ENCODE measurements at regions not wholly inside any gene's neighbourhood (a gene's known extent, or its start where the extent isn't known, plus 50 kb on each side); places are given as distances from the start of the nearest gene placed in this dataset.
"Not testable (repeated sequence)": the region's sequence is repeated elsewhere in the genome, so short reads cannot be mapped to it uniquely, and the experiment has no call there.

- in situ Hi-C loops (cut with MboI; ENCODE audit: low pct_unique_long_range_greater_than_20kb, low sequenced_read_pairs, unreplicated experiment), result no loop called here
- no peak for DNase-seq (ENCODE audit: low spot score)
- no peak for TF ChIP-seq CTCF (IDR thresholded peaks at IDR 0.05; ENCODE audit: extremely low read depth, insufficient read depth, missing control alignments)
These were observed 558.2 kb upstream of the PFKP start for GRCh38 chr10:2509081-2509531.

- DNase-seq (ENCODE audit: low spot score); in situ Hi-C loops (cut with MboI; ENCODE audit: low pct_unique_long_range_greater_than_20kb, low sequenced_read_pairs, unreplicated experiment): not testable (repeated sequence)
These were observed 565.9 kb upstream of the PFKP start for GRCh38 chr10:2501366-2501940.

GRCh38 chr10:2494399-2494798, 572.9 kb upstream of the PFKP start:
- no peak for TF ChIP-seq CTCF (IDR thresholded peaks at IDR 0.05; ENCODE audit: extremely low read depth, insufficient read depth, missing control alignments)
- DNase-seq (ENCODE audit: low spot score), result no peak
- in situ Hi-C loops (cut with MboI; ENCODE audit: low pct_unique_long_range_greater_than_20kb, low sequenced_read_pairs, unreplicated experiment), result no loop called here

GRCh38 chr10:2488446-2489005, 578.8 kb upstream of the PFKP start:
- in situ Hi-C loops (cut with MboI; ENCODE audit: low pct_unique_long_range_greater_than_20kb, low sequenced_read_pairs, unreplicated experiment), result no loop called here
- DNase-seq (ENCODE audit: low spot score), result no peak
- TF ChIP-seq CTCF (IDR thresholded peaks at IDR 0.05; ENCODE audit: extremely low read depth, insufficient read depth, missing control alignments), result no peak

GRCh38 chr10:2487921-2488320, 579.4 kb upstream of the PFKP start:
- in situ Hi-C loops (cut with MboI; ENCODE audit: low pct_unique_long_range_greater_than_20kb, low sequenced_read_pairs, unreplicated experiment), result no loop called here
- no peak for DNase-seq (ENCODE audit: low spot score)
- TF ChIP-seq CTCF (IDR thresholded peaks at IDR 0.05; ENCODE audit: extremely low read depth, insufficient read depth, missing control alignments), result no peak

GRCh38 chr10:2478656-2479055, 588.7 kb upstream of the PFKP start:
- TF ChIP-seq CTCF (IDR thresholded peaks at IDR 0.05; ENCODE audit: extremely low read depth, insufficient read depth, missing control alignments), result no peak
- in situ Hi-C loops (cut with MboI; ENCODE audit: low pct_unique_long_range_greater_than_20kb, low sequenced_read_pairs, unreplicated experiment), result no loop called here
- DNase-seq (ENCODE audit: low spot score), result no peak

GRCh38 chr10:2476812-2477553, 590.4 kb upstream of the PFKP start:
- TF ChIP-seq CTCF (IDR thresholded peaks at IDR 0.05; ENCODE audit: extremely low read depth, insufficient read depth, missing control alignments), result no peak
- DNase-seq (ENCODE audit: low spot score), result no peak
- in situ Hi-C loops (cut with MboI; ENCODE audit: low pct_unique_long_range_greater_than_20kb, low sequenced_read_pairs, unreplicated experiment), result no loop called here

Data from GM13977 (cell line).